SK-N-SH (cell line): ENCODE measurements at regions not wholly inside any gene's neighbourhood (a gene's known extent, or its start where the extent isn't known, plus 50 kb on each side); places are given as distances from the start of the nearest gene placed in this dataset.

Experiments used
- CTCF ChIP-seq: fragments of 200-600 bp; sonication (generic); IDR thresholded peaks from 2 replicates; pipeline ENCODE4 v1.6.1; 2017; ENCODE audit warnings: antibody characterized with exemption, mild to moderate bottlenecking, moderate library complexity
- EP300 ChIP-seq, 2 experiments: IDR thresholded peaks; 2 replicates each; pipeline versions ENCODE4 v1.4.0 to v1.6.1; 2012; ENCODE audit warnings: borderline replicate concordance in 1 of 2, low read depth in 1 of 2, low read length in 1 of 2
- EZH2phosphoT487 ChIP-seq: fragments of 200-600 bp; sonication (generic); IDR thresholded peaks from 2 replicates; pipeline ENCODE4 v1.6.1; 2017; ENCODE audit warnings: low read depth, mixed run types, mild to moderate bottlenecking, antibody characterized with exemption, moderate library complexity, borderline replicate concordance
- GABPA ChIP-seq: IDR thresholded peaks from 2 replicates; pipeline ENCODE4 v1.4.0; 2012; ENCODE audit warnings: low read depth, mild to moderate bottlenecking
- IRF3 ChIP-seq: fragments of 150-350 bp; IDR thresholded peaks from 2 replicates; pipeline ENCODE4 v1.6.1; 2016; ENCODE audit warnings: mild to moderate bottlenecking, low read depth, low read length
- MAX ChIP-seq: IDR thresholded peaks from 2 replicates; pipeline ENCODE4 v1.4.0; 2012; ENCODE audit warnings: low read depth
- RAD21 ChIP-seq: IDR thresholded peaks from 2 replicates; pipeline ENCODE4 v1.6.1; 2012; ENCODE audit warnings: mild to moderate bottlenecking, low read length
- REST ChIP-seq: IDR thresholded peaks from 2 replicates; pipeline ENCODE4 v1.6.1; 2012; ENCODE audit warnings: mild to moderate bottlenecking, low read depth, low read length, moderate library complexity
- SMC3 ChIP-seq: IDR thresholded peaks from 2 replicates; pipeline ENCODE4 v1.6.1; 2012; ENCODE audit warnings: low read depth, low read length, improper control_type of control experiment
- YY1 ChIP-seq: IDR thresholded peaks from 2 replicates; pipeline ENCODE4 v1.4.0; 2012; ENCODE audit warnings: low read depth, mild to moderate bottlenecking

- no peak for TF ChIP-seq EP300 (IDR thresholded peaks at IDR 0.05; ENCODE audit: borderline replicate concordance in 1 of 2, low read depth in 1 of 2, low read length in 1 of 2)
- no peak for TF ChIP-seq YY1
- no peak for TF ChIP-seq EZH2phosphoT487
- TF ChIP-seq CTCF: no peak
- TF ChIP-seq GABPA: no peak
- TF ChIP-seq SMC3: no peak
- TF ChIP-seq IRF3: no peak
- no peak for TF ChIP-seq REST
- TF ChIP-seq RAD21: no peak
- no peak for TF ChIP-seq MAX
Observed at GRCh38 chr22:34072585-34072984, 152.3 kb upstream of the LARGE1 start.
